ENCODE measurements at regions not wholly inside any gene's neighbourhood (a gene's known extent, or its start where the extent isn't known, plus 50 kb on each side); places are given as distances from the start of the nearest gene placed in this dataset.

- H3K27me3 ChIP-seq (ENCODE audit: control insufficient read depth in 2 of 2, insufficient read depth in 2 of 2, low read length in 2 of 2), result no peaks in the 10 kb centered on the region
- H3K9me3 ChIP-seq (replicated peaks in 1 of 2; ENCODE audit: control insufficient read depth in 1 of 2, insufficient read depth in 1 of 2, low read length in 2 of 2), result no peaks in the 10 kb centered on the region
- intact Hi-C loops (cut with micrococcal nuclease), result no loop called here
- no CpG with 5 or more reads among the region's 1 CpG for WGBS (ENCODE audit: insufficient coverage)
- H2AFZ ChIP-seq (ENCODE audit: insufficient read depth, low read depth, low read length, poor library complexity, severe bottlenecking), result no peak overlapping the region
- no peak overlapping the region for H3K27ac ChIP-seq (ENCODE audit: low read depth in 1 of 2, low read length in 2 of 2)
- DNase-seq, result no peak
- no peak overlapping the region for H3K4me2 ChIP-seq (replicated peaks; ENCODE audit: extremely low read depth, low read length, poor library complexity, severe bottlenecking)
- no peaks in the 10 kb centered on the region for H3K4me1 Mint-ChIP-seq
- no peak overlapping the region for H3K27ac Mint-ChIP-seq
- no peak for TF ChIP-seq CTCF (IDR thresholded peaks at IDR 0.05)
- H3K9me3 Mint-ChIP-seq, result peaks cover 2 to 6% (median 4%) of the 10 kb centered on the region in 7 donors
- H3K4me1 ChIP-seq (ENCODE audit: control insufficient read depth in 1 of 2, insufficient read depth in 2 of 2, low read length in 2 of 2), result no peaks in the 10 kb centered on the region
- no peak overlapping the region for H3K4me3 Mint-ChIP-seq
- no peaks in the 10 kb centered on the region for H3K79me2 ChIP-seq (ENCODE audit: insufficient read depth, low read length)
- H3K4me3 ChIP-seq (replicated peaks in 1 of 3; ENCODE audit: low read depth in 2 of 3, low read length in 3 of 3), result no peak overlapping the region
- H3K27me3 Mint-ChIP-seq (ENCODE audit: low read depth in 3 of 3), result peaks cover 0 to 6% (median 5%) of the 10 kb centered on the region in 3 donors
- no peak overlapping the region for H3K9ac ChIP-seq (ENCODE audit: insufficient read depth, low read length, poor library complexity, severe bottlenecking)
- no peaks in the 10 kb centered on the region for H3K36me3 ChIP-seq (replicated peaks in 1 of 2; ENCODE audit: control insufficient read depth in 1 of 2, insufficient read depth in 2 of 2, low read length in 2 of 2)
- H3K36me3 Mint-ChIP-seq, result no peaks in the 10 kb centered on the region
- no peaks in the 10 kb centered on the region for H4K20me1 ChIP-seq (ENCODE audit: insufficient read depth, low read length)
These were observed 475.4 kb downstream of the INSC start for GRCh38 chr11:15590132-15590531.

- Mint-ChIP-seq H3K9me3 (peaks cover 2 to 6% (median 4%) of the 10 kb centered on the region in 7 donors), H3K4me3 (no peak overlapping the region), H3K27ac (no peak overlapping the region), H3K4me1 (no peaks in the 10 kb centered on the region), H3K36me3 (no peaks in the 10 kb centered on the region), H3K27me3 (ENCODE audit: low read depth in 3 of 3) (peaks cover 0 to 7% (median 6%) of the 10 kb centered on the region in 3 donors)
- no peak for DNase-seq
- 100% methylated on average over 2 of the region's 5 CpGs for WGBS (ENCODE audit: insufficient coverage)
- no peaks in the 10 kb centered on the region for H3K27me3 ChIP-seq (ENCODE audit: control insufficient read depth in 2 of 2, insufficient read depth in 2 of 2, low read length in 2 of 2)
- intact Hi-C loops (cut with micrococcal nuclease), result no loop called here
- no peaks in the 10 kb centered on the region for H3K9me3 ChIP-seq (replicated peaks in 1 of 2; ENCODE audit: control insufficient read depth in 1 of 2, insufficient read depth in 1 of 2, low read length in 2 of 2)
- no peak overlapping the region for H3K4me3 ChIP-seq (replicated peaks in 1 of 3; ENCODE audit: low read depth in 2 of 3, low read length in 3 of 3)
- H3K36me3 ChIP-seq (replicated peaks in 1 of 2; ENCODE audit: control insufficient read depth in 1 of 2, insufficient read depth in 2 of 2, low read length in 2 of 2), result no peaks in the 10 kb centered on the region
- no peak overlapping the region for H2AFZ ChIP-seq (ENCODE audit: insufficient read depth, low read depth, low read length, poor library complexity, severe bottlenecking)
- no peak overlapping the region for H3K9ac ChIP-seq (ENCODE audit: insufficient read depth, low read length, poor library complexity, severe bottlenecking)
- H3K79me2 ChIP-seq (ENCODE audit: insufficient read depth, low read length), result no peaks in the 10 kb centered on the region
- H3K4me1 ChIP-seq (ENCODE audit: control insufficient read depth in 1 of 2, insufficient read depth in 2 of 2, low read length in 2 of 2), result no peaks in the 10 kb centered on the region
- H3K27ac ChIP-seq (ENCODE audit: low read depth in 1 of 2, low read length in 2 of 2), result no peak overlapping the region
- H3K4me2 ChIP-seq (replicated peaks; ENCODE audit: extremely low read depth, low read length, poor library complexity, severe bottlenecking), result no peak overlapping the region
- H4K20me1 ChIP-seq (ENCODE audit: insufficient read depth, low read length), result no peaks in the 10 kb centered on the region
- TF ChIP-seq CTCF (IDR thresholded peaks at IDR 0.05), result no peak
These were observed 476.4 kb downstream of the INSC start for GRCh38 chr11:15591112-15591537.
